GM23338 (cell line): ENCODE measurements at regions not wholly inside any gene's neighbourhood (a gene's known extent, or its start where the extent isn't known, plus 50 kb on each side); places are given as distances from the start of the nearest gene placed in this dataset.

Experiments
- CTCF ChIP-seq, 2 experiments: fragments of 200-600 bp in 1 of 2; sonication (generic) in 1 of 2; conservative IDR thresholded peaks; 2 replicates each; pipeline versions ENCODE4 v1.5.1 to v1.6.1; 2016 to 2017; ENCODE audit warnings: antibody characterized with exemption in 2 of 2, low read depth in 2 of 2, mild to moderate bottlenecking in 2 of 2, moderate library complexity in 1 of 2
- EZH2phosphoT487 ChIP-seq: fragments of 200-600 bp; sonication (generic); IDR thresholded peaks from one replicate; pipeline ENCODE4 v1.8.1; 2018; ENCODE audit warnings: antibody characterized with exemption; ENCODE audit not compliant: unreplicated experiment
- POLR2AphosphoS5 ChIP-seq: IDR thresholded peaks from 2 replicates; pipeline ENCODE4 v1.6.1; 2016; ENCODE audit warnings: antibody characterized with exemption, low read depth
- REST ChIP-seq: IDR thresholded peaks from one replicate; pipeline ENCODE4 v1.6.1; 2018; ENCODE audit warnings: antibody characterized with exemption; ENCODE audit not compliant: unreplicated experiment
- ZNF114 ChIP-seq: fragments of 250-450 bp; sonication (Bioruptor Pico); IDR thresholded peaks from 2 replicates; pipeline ENCODE4 v1.5.0; 2020; ENCODE audit warnings: mild to moderate bottlenecking, moderate library complexity

GRCh38 chr1:102580806-102581205 lies 527.5 kb downstream of the COL11A1 start:
- TF ChIP-seq CTCF (conservative IDR thresholded peaks at IDR 0.05; ENCODE audit: low read depth in 2 of 2) (no peak), EZH2phosphoT487 (no peak), POLR2AphosphoS5 (no peak), REST (no peak), ZNF114 (CRISPR knock-in tag) (no peak)
